ENCODE measurements at regions not wholly inside any gene's neighbourhood (a gene's known extent, or its start where the extent isn't known, plus 50 kb on each side); places are given as distances from the start of the nearest gene placed in this dataset.

GRCh38 chr1:43069461-43070050, 102.5 kb downstream of the EBNA1BP2 start:
- no peak for TF ChIP-seq CREB1 (IDR thresholded peaks at IDR 0.05; ENCODE audit: low read depth)
- TF ChIP-seq EP300 (IDR thresholded peaks at IDR 0.05; ENCODE audit: borderline replicate concordance), result peak; percentile 83
- TF ChIP-seq TAF1 (IDR thresholded peaks at IDR 0.05; ENCODE audit: low read depth), result no peak
- TF ChIP-seq USF1 (IDR thresholded peaks at IDR 0.05), result 0 out of 2 replicates have a peak, but pooled peaks have one; percentile 19
- no peak for TF ChIP-seq REST (IDR thresholded peaks at IDR 0.05; ENCODE audit: low read depth)
- TF ChIP-seq CEBPB (IDR thresholded peaks at IDR 0.05), result no peak
- TF ChIP-seq FOXM1 (IDR thresholded peaks at IDR 0.05; ENCODE audit: borderline replicate concordance, low read depth), result no peak

All from Ishikawa (cell line).